NCI-H345 (cell line): ENCODE measurements at regions not wholly inside any gene's neighbourhood (a gene's known extent, or its start where the extent isn't known, plus 50 kb on each side); places are given as distances from the start of the nearest gene placed in this dataset.
"Not testable (repeated sequence)": the region's sequence is repeated elsewhere in the genome, so short reads cannot be mapped to it uniquely, and the experiment has no call there.

Source experiments
- DNase-seq: peaks from one replicate; lab custom pipeline; 2025; lab: John Stamatoyannopoulos, UW

DNA sequence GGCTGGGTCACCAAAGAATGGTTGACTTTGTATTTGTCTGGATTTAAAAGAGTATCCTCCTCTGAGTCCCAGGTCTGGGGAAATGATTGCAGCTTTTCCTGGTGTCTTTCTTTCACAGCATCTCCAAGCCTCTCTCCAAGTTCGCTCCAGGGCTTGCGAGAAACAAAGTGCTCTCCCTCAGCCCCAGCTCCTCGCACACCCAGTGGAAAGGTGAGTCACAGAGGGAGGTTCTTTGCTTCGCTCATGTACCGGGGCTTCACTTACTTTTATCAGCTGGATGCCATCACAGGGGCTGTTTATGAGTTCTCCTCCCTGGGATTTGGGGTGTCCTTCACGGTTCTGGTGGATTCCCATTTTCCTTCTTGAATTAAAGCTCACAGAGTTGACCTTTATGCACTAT lies 252.2 kb upstream of the PLPP4 start:
- no peak for DNase-seq

DNA sequence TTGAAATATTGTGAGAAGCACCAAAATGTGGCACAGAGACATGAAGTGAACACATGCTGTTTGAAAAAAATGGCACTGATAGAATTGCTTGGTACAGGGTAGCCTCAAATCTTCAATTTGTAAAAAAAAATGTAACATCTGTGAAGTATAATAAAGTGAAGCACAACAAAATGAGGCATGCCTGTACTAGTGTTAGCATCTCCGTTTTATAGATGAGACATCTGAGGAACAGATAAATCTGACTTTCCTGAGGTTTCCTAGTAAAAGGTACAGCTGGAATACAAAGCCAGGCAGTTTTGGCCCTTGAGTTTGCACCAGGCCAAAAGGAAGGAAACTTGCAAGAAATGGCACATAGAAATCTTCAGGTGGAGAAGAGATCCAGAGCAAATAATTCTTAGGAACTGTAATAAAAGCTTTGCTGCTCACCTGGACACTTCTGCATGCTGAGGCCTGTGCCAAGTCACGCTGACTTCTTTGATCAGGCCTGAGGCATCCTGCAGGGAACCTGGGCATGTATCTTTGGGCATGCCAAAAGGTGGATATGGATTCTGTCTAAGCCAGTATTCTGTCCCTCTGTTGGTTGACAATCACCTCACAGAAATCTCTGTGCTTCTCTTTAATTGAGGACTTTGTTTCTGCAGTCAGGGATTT lies 251.5 kb upstream of the PLPP4 start:
- no peak for DNase-seq

DNA sequence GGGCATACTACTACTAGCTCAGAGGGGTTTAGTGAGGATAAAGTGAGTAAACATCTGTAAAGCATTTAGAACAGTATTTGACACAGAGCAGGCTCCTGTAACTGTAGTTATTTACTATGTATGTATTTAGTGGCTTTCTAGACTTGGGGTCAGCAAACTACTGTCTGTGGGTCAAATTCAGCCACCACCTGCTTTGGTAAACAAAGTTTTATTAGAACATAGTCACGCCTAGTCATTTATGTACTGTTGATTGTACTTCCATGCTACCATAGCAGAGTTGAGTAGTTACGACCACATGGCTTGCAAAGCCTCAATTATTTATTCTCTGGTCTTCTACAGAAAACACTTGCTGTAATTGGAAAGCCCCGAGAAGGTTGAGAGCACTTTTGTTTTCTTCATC lies 248.5 kb upstream of the PLPP4 start:
- no peak for DNase-seq

DNA sequence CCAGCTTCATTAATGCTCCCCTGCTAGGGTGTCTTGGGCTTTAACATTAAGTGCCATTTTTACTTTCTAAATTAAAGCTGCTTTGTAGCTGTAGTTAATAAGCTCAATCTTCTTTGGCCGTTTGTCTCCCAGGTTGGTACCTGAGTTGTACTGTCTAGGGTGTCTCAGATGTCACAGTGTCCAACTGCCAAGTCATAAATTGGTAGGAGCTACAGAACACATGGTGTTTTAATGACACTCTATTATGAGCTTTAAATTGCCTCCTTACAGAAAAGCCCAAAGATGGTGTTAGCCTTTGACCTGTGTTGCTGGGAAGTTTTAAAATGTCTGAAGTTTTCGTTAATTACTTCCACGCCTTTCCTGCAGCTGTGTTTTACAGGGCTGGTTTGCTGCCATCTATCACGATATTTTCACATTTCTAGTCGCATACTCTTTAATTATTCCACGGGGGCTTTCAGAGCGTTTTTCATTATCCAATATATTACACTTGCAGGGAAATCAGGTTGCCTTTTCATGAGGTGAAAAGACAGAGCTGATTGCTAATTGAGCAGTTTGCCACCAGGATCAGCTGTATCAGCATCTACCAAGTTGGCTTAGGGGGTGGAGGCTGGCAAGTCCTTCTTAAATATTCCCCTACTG lies 247.8 kb upstream of the PLPP4 start:
- no peak for DNase-seq

DNA sequence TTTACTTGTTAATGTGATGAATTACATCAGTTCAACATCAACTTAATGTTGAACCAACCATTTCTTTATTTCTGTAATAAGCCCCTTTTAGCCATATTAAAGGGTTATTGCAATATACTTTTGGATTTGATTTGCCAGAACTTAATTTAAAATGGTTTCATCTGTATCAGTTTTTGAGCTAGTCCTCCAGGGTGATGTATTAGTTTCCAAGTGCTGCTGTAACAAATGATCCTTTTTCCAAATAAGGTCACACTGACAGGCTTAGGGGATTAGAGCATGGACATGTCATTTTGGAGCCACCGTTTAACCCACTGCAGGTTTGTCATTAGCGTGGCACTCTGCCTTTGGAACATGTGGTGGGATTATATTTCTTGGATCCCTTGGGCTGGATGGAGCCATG lies 244.8 kb upstream of the PLPP4 start:
- no peak for DNase-seq

DNA sequence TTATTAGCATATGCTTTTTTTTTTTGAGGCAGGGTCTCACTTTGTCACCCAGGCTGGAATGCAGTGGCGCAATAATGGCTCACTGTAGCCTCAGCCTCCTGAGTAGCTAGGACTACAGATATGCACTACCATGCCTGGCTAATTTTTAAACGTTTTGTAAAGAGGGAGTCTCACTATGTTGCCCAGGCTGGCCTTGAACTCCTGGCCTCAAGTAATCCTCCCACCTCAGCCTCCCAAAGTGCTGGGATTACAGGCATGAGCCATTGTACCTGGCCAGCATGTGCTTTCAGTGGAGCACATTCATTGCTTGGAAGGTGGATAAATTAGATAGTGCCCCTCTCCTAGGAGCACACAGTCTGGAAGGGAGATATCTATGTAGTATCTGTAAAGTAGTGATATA lies 243.7 kb upstream of the PLPP4 start:
- DNase-seq: not testable (repeated sequence)

DNA sequence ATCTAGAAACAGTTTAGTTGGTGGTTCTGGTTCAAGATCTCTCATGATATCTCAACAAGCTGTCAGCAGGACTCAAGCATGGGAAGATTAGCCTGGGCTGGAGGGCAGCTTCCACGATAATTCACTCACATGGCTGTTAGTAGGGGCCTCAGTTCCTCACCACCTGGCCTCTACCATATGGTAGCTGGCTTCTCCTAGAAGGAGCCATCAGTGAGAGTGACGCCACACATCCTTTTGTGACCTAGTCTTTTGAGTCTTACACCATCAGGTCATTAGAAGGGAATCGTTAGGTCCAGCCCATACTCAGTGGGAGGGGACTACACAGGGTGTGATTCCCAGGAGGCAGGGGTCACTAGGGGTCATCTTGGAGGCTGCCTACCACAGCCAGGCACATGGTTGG lies 239.3 kb upstream of the PLPP4 start:
- DNase-seq: no peak

DNA sequence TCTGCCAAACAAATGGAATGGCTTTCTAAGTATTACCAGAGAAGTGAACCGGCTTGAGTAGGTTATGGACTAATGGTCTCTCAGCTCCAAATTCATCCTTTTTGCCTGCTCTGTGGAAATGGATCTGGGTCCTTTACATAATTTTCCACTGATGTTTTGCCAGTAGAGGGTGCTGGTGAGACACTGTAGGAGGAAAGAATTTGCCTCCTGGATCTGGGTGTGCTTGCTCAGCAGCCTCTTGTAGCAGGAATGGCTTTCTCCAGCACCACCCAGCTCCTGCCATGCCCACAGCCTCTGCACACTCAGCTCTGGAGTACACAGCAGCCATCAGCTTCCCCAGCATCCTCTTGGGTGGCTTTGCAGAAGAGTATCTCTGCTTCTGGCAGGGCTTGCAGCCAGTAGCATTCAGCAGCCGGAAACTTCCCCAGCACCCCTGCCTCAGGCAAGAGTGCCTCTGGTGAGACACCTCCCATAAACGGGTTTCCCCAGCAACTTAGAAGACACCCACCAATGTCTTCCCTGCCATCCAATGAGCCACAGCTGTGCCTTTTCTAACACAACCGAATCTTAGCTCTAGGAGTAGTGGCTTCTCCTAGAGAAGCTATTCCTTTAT lies 235.0 kb upstream of the PLPP4 start:
- no peak for DNase-seq

DNA sequence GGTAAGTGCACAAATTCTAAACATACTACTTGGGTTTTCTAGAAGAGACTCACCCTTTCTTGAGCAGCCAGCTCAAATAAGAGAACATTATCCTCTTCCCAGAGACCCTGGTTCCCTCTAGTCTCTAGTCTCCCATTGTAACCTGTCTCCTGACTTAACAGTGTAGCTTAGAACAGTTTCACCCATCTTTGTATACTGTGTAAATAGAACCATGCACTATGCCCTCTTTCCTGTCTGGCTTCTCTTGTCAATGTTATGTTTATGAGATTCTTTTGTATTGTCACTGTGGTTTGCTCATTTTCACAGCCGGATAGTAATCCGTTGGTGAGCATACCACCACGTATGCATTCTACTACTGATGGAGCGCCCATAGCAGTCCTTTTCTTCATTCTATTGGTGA lies 227.4 kb upstream of the PLPP4 start:
- no peak for DNase-seq

DNA sequence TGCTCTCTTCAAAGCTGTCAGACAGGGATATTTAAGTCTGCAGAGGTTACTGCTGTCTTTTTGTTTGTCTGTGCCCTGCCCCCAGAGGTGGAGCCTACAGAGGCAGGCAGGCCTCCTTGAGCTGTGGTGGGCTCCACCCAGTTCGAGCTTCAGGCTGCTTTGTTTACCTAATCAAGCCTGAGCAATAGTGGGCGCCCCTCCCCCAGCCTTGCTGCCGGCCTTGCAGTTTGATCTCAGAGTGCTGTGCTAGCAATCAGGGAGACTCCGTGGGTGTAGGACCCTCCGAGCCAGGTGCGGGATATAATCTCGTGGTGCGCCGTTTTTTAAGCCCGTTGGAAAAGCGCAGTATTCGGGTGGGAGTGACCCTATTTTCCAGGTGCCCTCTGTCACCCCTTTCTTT lies 217.3 kb upstream of the PLPP4 start:
- DNase-seq: not testable (repeated sequence)

DNA sequence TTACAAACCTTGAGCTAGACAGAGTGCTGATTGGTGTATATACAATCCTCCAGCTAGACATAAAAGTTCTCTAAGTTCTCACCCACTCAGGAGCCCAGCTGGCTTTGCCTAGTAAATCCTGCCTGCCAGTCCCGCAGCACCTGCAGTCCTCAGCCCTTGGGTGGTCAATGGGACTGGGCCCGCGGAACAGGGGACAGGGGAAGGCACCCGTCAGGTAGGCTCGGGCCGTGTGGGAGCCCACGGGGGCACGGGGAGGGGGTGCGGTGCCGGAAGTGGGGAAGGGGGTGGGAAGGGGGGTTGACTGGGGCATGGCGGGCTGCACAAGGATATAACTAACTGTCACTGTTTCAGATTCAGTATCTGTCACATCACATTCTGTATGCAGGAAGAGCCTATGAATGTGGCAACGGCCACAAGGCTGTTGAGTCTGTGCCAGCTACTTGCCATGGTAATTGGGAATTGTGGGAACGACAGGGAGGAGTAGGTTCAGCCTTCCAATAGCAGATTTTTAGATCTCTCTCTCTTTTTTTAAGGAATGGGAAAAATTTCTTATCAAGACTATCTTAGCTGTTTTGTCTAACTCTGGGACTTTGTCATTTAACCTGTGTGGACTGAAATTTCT lies 205.1 kb upstream of the PLPP4 start:
- no peak for DNase-seq

DNA sequence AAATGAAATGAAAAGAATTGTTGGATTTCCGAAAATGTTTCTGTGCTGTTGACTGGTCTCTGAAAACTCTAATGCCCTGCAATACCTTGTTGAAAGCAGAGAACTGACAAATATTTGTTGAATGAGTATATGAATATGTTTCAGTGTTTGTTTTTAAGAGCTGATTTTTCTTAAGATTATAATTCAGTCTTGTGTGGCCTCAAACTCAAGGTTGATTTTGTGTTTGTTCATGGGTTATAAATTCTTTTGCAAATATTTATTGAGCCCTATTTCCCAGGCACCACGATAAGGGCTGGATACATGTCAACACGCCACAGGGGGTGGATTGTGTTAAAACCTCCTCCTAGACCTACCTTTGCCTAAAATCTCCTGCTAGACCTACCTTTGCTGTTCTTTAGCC lies 203.9 kb upstream of the PLPP4 start:
- no peak for DNase-seq

DNA sequence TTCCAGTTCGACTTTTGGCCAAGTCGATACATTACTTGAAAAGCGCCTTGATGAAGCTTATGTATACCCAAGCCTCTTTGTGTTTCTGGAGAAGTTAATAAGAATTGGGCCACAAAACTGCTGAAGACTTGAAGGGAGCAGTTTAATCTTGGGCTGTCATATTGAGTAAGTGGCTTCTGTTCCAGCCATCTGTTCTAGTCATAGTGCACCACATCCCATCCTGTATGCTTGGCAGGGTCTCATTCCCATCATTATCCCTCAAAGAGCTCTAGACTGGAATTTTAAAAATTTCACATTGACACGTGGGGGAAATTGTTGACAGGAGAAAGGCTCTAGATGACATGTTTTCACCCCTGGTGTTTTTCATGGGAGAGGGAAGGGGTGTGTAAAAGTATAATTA lies 196.6 kb upstream of the PLPP4 start:
- no peak for DNase-seq

DNA sequence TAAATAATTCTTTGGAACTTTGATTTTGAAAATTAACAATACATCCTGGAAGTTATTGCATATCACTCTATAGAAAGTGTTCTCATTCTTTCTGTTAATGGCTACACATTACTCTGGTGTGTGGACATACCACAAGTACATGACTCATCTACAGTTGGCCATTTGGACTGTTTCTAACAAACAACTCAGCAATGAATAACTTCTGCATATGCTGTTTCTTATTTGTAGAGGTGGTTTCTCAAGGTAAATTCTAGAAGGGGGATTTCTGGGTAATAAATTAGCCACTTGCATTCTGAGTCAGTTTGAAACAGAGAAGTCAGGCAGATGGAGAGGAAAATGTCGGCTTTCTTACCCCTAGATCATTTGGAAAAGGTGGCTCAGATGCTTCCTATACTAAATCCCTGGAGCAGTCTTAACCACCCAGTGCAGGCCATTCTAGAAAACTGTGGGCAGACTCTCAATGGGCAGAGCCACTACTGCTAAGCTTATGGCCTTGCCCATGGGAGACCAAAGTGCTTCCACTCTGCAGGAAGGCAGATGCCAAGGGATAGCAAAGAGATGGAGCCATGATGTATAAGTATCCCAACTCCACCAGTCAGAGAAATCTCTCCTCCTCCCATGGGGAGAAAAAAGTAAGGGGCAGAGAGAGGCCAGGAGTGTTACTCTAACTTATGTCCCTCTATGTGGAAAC lies 194.0 kb upstream of the PLPP4 start:
- no peak for DNase-seq

DNA sequence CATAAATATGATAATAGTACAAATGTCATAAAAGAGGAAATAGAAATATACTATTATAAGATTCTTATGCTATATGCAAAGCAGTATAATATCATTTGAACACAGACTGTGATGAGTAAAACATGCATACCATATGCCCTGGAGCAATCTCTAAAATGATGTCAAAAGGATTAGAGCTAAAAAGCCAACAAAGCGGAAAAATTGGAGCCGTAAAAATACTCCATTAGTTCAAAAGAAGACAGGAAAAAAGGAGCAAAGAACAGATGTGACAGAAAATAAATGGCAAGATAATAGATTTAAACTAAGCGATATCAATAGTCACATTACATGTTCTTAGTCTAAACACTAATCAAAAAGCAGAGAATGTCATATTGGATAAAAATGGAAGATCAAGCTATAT lies 191.0 kb upstream of the PLPP4 start:
- no peak for DNase-seq

DNA sequence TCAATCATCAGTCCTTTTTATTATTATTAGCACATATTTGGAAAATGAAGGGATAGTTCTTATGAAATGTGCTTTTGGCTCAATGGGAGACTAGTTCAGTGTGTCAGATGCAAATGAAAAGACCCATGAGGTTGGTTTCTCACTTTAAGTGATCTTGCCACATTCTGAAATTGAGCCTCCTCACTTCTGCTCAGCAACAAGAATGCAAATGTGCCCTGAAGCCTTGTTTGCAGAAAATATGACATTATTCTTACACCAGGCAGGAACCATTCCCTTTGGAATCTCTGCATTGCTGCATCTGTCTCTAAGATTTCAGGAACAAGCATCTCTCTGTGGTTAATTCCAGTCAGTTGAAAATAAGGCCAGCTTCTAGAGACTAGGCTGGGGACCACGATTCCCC lies 186.1 kb upstream of the PLPP4 start:
- no peak for DNase-seq

DNA sequence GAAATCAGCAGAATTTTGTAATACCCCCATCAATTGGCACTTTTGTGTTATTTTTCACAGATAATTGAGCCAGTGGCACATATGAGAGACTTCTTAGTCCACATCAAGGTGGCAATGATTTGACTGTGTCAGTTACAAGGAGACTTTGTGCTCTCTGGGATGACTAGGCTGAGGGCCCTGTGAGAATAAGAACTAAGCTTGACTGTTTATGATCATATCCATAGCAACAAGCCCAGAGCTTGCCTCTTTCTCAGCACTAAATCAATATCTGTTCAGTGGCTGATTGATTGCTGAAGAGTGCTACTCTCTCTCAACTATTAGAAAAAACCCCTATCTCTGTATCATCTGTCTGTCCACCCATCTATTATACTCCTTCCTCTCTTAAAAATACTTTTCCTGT lies 185.3 kb upstream of the PLPP4 start:
- no peak for DNase-seq

DNA sequence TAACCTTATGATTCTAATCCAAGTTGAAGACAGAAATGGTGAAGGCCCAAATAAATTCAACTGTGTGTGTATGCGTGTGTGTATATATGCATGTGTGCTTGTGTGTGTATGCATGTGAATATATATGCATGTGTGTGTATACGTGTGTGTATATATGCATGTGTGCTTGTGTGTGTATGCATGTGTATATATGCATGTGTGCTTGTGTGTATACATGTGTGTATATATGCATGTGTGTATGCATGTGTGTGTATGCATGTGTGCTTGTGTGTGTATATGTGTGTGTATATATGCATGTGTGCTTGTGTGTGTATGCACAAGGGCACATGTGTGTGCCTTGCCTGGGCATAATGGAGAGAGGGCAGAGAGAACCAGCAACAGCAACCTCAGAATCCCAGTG lies 184.7 kb upstream of the PLPP4 start:
- no peak for DNase-seq

DNA sequence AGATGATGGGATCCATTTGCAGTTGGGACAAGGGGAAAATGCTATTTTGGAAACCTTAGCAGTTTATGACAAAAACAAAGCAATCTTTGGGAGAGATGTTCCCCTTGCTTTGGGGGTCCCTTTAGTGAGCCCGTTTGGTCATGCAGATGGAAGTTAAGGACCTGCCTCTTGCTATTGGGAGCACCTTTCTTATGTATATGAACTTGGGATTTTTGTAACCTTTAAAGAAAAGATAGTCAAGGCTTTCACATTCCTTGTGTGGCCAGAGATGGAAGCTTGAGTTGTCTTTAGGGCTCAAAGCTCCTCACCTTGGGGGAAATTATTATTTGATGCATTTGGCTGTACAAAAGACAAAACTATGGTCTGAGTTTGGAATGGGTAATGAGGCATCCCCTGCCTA lies 179.0 kb upstream of the PLPP4 start:
- DNase-seq: no peak

DNA sequence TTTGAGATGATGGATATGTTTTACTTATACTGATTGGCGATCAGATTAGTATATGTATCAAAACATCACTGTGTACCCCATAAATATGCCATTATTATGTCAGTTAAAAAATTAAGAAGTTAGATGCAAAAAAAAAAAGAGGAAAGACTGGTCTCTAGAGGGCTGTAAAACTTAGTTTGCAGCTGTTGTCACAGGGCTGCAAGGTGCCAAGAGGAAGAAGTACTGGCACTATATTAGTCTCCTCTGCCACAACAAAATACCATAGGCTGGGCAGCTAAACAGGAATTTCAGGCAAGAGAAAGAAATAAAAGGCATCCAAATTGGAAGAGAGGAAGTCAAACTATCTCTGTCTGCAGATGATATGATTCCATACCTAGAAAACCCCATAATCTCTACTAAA lies 177.8 kb upstream of the PLPP4 start:
- DNase-seq: no peak

DNA sequence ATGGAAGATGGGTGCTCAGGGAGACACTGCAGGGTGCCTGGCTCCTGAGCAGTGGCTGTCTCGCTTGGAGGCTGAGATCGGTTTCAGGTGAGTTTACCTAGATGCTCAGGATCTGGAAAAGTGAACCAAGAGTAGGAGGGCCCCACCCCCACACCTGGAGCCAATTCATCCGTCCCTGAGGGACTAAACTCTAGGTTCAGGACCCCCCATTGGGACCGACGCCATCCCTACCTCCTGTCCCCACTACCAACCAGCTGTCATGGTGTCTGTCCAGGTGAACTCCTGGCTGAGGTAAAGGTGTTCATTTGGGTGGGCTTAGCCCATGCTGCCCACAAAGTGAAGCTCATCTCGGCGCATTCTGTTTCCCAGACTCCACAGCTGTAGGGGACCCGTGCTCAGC lies 174.6 kb upstream of the PLPP4 start:
- no peak for DNase-seq

DNA sequence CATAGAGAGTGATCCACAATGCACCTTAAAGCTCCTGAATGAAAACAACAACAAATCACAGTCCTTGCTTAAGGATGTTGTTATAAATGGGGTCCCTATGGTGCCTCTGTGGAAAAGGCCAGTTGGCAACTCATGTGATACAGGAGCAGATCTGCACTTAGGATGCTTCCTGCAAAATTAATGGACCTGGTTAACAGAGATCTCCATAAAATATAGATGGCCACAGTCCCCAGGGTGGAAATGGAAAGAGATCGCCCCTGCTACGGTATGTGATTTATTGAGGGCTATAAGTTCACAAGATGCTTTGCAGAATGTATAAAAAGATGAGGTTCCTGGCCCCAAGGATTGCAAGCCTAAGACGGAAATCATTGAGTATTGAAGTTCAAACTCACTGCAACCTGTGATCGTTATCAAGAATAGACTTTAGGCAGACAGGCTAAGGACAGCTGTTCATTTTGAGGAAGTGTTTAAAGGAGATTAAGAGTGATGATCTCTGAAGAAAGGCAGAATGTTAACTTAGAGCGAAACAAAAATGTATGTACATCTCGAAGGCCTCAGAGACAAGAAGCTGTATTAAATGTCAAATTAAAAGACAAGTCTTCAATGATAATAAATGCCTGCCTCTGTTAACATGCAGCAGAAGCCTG lies 174.1 kb upstream of the PLPP4 start:
- no peak for DNase-seq
